HFF-Myc (cell line): ENCODE measurements at regions not wholly inside any gene's neighbourhood (a gene's known extent, or its start where the extent isn't known, plus 50 kb on each side); places are given as distances from the start of the nearest gene placed in this dataset.
"Not testable (repeated sequence)": the region's sequence is repeated elsewhere in the genome, so short reads cannot be mapped to it uniquely, and the experiment has no call there.

Source experiments
- DNase-seq: peaks from one replicate; pipeline ENCODE4 v3.0.0-alpha.2; 2011; ENCODE audit warnings: low read depth; ENCODE audit errors: extremely low read depth
- H3K4me3 ChIP-seq: replicated peaks from 2 replicates; pipeline ENCODE4 v1.5.1; 2011; ENCODE audit warnings: low read depth, mild to moderate bottlenecking, control low read depth, low read length
- TF ChIP-seq, protein P1 (sequence below): IDR thresholded peaks from 2 replicates; pipeline ENCODE4 v1.5.1; 2012; ENCODE audit warnings: mild to moderate bottlenecking, low read depth, low read length, control low read depth; ENCODE audit errors: missing control alignments

DNA sequence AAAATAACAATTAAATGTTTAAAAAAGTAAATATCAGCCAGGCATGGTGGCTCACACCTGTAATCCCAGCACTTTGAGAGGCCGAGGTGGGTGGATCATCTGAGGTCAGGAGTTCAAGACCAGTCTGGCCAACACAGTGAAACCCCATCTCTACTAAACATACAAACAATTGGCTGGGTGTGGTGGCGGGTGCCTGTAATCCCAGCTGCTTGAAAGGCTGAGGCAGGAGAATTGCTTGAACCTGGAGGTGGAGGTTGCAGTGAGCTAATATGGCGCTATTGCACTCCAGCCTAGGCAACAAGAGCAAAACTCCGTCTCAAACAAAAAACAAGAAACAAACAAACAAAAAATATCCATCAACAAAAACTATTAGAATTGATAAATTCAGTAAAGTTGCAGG is 77.5 kb downstream of the SNX5 start:
- not testable (repeated sequence) for DNase-seq, H3K4me3 ChIP-seq

- no peak for DNase-seq
- TF ChIP-seq, protein P1, sequence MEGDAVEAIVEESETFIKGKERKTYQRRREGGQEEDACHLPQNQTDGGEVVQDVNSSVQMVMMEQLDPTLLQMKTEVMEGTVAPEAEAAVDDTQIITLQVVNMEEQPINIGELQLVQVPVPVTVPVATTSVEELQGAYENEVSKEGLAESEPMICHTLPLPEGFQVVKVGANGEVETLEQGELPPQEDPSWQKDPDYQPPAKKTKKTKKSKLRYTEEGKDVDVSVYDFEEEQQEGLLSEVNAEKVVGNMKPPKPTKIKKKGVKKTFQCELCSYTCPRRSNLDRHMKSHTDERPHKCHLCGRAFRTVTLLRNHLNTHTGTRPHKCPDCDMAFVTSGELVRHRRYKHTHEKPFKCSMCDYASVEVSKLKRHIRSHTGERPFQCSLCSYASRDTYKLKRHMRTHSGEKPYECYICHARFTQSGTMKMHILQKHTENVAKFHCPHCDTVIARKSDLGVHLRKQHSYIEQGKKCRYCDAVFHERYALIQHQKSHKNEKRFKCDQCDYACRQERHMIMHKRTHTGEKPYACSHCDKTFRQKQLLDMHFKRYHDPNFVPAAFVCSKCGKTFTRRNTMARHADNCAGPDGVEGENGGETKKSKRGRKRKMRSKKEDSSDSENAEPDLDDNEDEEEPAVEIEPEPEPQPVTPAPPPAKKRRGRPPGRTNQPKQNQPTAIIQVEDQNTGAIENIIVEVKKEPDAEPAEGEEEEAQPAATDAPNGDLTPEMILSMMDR, result no peak
- no peak overlapping the region for H3K4me3 ChIP-seq
Observed at GRCh38 chr20:17890330-17890729, 78.3 kb downstream of the SNX5 start.

GRCh38 chr20:17889226-17889625 is 79.4 kb downstream of the SNX5 start:
- DNase-seq, result no peak
- TF ChIP-seq, protein P1, result no peak
- no peak overlapping the region for H3K4me3 ChIP-seq

DNA sequence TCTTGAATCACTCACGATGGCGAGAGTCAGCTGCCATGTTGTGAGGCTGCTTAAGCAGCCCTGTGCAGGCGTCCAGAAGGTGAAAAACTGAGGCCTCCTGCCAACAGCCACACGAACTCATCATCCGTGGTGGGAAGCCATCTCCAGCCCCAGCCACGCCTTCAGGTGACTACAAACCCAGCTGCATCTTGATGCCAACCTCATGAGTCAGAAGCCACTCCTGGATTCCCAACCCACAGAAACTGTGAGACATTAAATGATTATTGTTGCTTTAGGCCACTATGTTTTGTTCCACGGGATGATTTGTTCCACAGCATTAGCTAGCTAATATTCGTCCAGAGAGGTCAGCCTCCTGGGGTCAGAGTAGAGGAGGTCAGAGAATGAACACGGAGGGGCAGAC is 80.5 kb downstream of the SNX5 start:
- TF ChIP-seq, protein P1, result no peak
- no peak overlapping the region for H3K4me3 ChIP-seq
- no peak for DNase-seq

- no peak overlapping the region for H3K4me3 ChIP-seq
- TF ChIP-seq, protein P1, result no peak
- DNase-seq, result no peak
Observed at GRCh38 chr20:17887331-17888030, 81.1 kb downstream of the SNX5 start.

GRCh38 chr20:17885544-17885943 is 83.0 kb downstream of the SNX5 start:
- no peak for DNase-seq
- no peak overlapping the region for H3K4me3 ChIP-seq
- TF ChIP-seq, protein P1, result no peak

- DNase-seq, result no peak
- TF ChIP-seq, protein P1, result no peak
- H3K4me3 ChIP-seq, result no peak overlapping the region
Observed at GRCh38 chr20:17885076-17885475, 83.5 kb downstream of the SNX5 start.
